HUDEP-2 (cell line): ENCODE measurements at regions not wholly inside any gene's neighbourhood (a gene's known extent, or its start where the extent isn't known, plus 50 kb on each side); places are given as distances from the start of the nearest gene placed in this dataset.
"Not testable (repeated sequence)": the region's sequence is repeated elsewhere in the genome, so short reads cannot be mapped to it uniquely, and the experiment has no call there.

Source experiments
- DNase-seq, 76 experiments: peaks; one replicate each; lab custom pipeline; 2025; ENCODE audit not compliant: unreplicated experiment in 76 of 76; lab: John Stamatoyannopoulos, UW

- DNase-seq: no peak
These were observed 444.7 kb downstream of the HS3ST3B1 start for GRCh38 chr17:14745541-14745940.

GRCh38 chr17:14744761-14745473 is 444.0 kb downstream of the HS3ST3B1 start:
- no peak for DNase-seq

GRCh38 chr17:14741491-14741890 is 440.6 kb downstream of the HS3ST3B1 start:
- no peak for DNase-seq

- no peak for DNase-seq
These were observed 439.0 kb downstream of the HS3ST3B1 start for GRCh38 chr17:14739656-14740431.

- DNase-seq: no peak
These were observed 437.7 kb downstream of the HS3ST3B1 start for GRCh38 chr17:14738652-14738988.

- no peak for DNase-seq
These were observed 437.2 kb downstream of the HS3ST3B1 start for GRCh38 chr17:14737984-14738651.

GRCh38 chr17:14736631-14737030 is 435.8 kb downstream of the HS3ST3B1 start:
- DNase-seq: no peak

GRCh38 chr17:14733376-14733775 is 432.5 kb downstream of the HS3ST3B1 start:
- DNase-seq: no peak

- DNase-seq: no peak
These were observed 431.3 kb downstream of the HS3ST3B1 start for GRCh38 chr17:14732211-14732610.

- no peak for DNase-seq
These were observed 430.7 kb downstream of the HS3ST3B1 start for GRCh38 chr17:14731591-14731990.

- no peak for DNase-seq
These were observed 429.9 kb downstream of the HS3ST3B1 start for GRCh38 chr17:14730821-14731220.

- DNase-seq: no peak
These were observed 424.8 kb downstream of the HS3ST3B1 start for GRCh38 chr17:14725729-14726128.

GRCh38 chr17:14724770-14725169 is 423.9 kb downstream of the HS3ST3B1 start:
- DNase-seq: no peak

GRCh38 chr17:14723349-14723748 is 422.5 kb downstream of the HS3ST3B1 start:
- not testable (repeated sequence) for DNase-seq

GRCh38 chr17:14719942-14720341 is 419.1 kb downstream of the HS3ST3B1 start:
- DNase-seq: no peak

- DNase-seq: no peak
These were observed 417.0 kb downstream of the HS3ST3B1 start for GRCh38 chr17:14717859-14718258.

- DNase-seq: no peak
These were observed 414.7 kb downstream of the HS3ST3B1 start for GRCh38 chr17:14715561-14715960.

GRCh38 chr17:14712611-14713021 is 411.7 kb downstream of the HS3ST3B1 start:
- DNase-seq: no peak

GRCh38 chr17:14704121-14704520 is 403.2 kb downstream of the HS3ST3B1 start:
- DNase-seq: no peak

- DNase-seq: no peak
These were observed 401.0 kb downstream of the HS3ST3B1 start for GRCh38 chr17:14701886-14702285.

GRCh38 chr17:14699574-14700185 is 398.8 kb downstream of the HS3ST3B1 start:
- no peak for DNase-seq
